PC-9 (cell line): ENCODE measurements at regions not wholly inside any gene's neighbourhood (a gene's known extent, or its start where the extent isn't known, plus 50 kb on each side); places are given as distances from the start of the nearest gene placed in this dataset.

Source experiments
- EZH2 ChIP-seq: fragments of 200-600 bp; sonication (generic); IDR thresholded peaks from 2 replicates; pipeline ENCODE4 v1.8.0; 2017; ENCODE audit warnings: antibody characterized with exemption, low read depth
- TF ChIP-seq, protein P1 (sequence below): fragments of 200-600 bp; sonication (generic); conservative IDR thresholded peaks from 2 replicates; pipeline ENCODE4 v1.6.1; 2017; ENCODE audit warnings: mixed run types, antibody characterized with exemption, mild to moderate bottlenecking, moderate library complexity

- TF ChIP-seq, protein P1, sequence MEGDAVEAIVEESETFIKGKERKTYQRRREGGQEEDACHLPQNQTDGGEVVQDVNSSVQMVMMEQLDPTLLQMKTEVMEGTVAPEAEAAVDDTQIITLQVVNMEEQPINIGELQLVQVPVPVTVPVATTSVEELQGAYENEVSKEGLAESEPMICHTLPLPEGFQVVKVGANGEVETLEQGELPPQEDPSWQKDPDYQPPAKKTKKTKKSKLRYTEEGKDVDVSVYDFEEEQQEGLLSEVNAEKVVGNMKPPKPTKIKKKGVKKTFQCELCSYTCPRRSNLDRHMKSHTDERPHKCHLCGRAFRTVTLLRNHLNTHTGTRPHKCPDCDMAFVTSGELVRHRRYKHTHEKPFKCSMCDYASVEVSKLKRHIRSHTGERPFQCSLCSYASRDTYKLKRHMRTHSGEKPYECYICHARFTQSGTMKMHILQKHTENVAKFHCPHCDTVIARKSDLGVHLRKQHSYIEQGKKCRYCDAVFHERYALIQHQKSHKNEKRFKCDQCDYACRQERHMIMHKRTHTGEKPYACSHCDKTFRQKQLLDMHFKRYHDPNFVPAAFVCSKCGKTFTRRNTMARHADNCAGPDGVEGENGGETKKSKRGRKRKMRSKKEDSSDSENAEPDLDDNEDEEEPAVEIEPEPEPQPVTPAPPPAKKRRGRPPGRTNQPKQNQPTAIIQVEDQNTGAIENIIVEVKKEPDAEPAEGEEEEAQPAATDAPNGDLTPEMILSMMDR: no peak
- no peak for TF ChIP-seq EZH2
Measured at GRCh38 chr1:30285501-30285932, 437.9 kb downstream of the MATN1 start.
